ENCODE measurements at regions not wholly inside any gene's neighbourhood (a gene's known extent, or its start where the extent isn't known, plus 50 kb on each side); places are given as distances from the start of the nearest gene placed in this dataset.

- no peak for TF ChIP-seq CTCF (IDR thresholded peaks at IDR 0.05)
- H3K36me3 ChIP-seq, result no peaks in the 10 kb centered on the region
- H3K9me3 ChIP-seq, result peaks cover 0 to 13% of the 10 kb centered on the region in 2 donors
- H3K27ac ChIP-seq, result no peak overlapping the region
- H3K4me3 ChIP-seq, result no peak overlapping the region
- intact Hi-C loops (cut with DNase I), result no loop called here
- no peaks in the 10 kb centered on the region for H3K27me3 ChIP-seq
- H3K4me1 ChIP-seq, result no peaks in the 10 kb centered on the region
- DNase-seq (ENCODE audit: low spot score in 2 of 2), result no peak
Measured at GRCh38 chr20:12293900-12294299, 376.2 kb downstream of the BTBD3 start.

- no peaks in the 10 kb centered on the region for H3K36me3 ChIP-seq
- peaks cover 0 to 13% of the 10 kb centered on the region in 2 donors for H3K9me3 ChIP-seq
- intact Hi-C loops (cut with DNase I), result no loop called here
- DNase-seq (ENCODE audit: low spot score in 2 of 2), result no peak
- no peaks in the 10 kb centered on the region for H3K4me1 ChIP-seq
- no peak overlapping the region for H3K4me3 ChIP-seq
- TF ChIP-seq CTCF (IDR thresholded peaks at IDR 0.05), result no peak
- no peak overlapping the region for H3K27ac ChIP-seq
- H3K27me3 ChIP-seq, result no peaks in the 10 kb centered on the region
Measured at GRCh38 chr20:12294678-12295077, 377.0 kb downstream of the BTBD3 start.

- no peak for TF ChIP-seq CTCF (IDR thresholded peaks at IDR 0.05)
- Histone ChIP-seq H3K4me3 (no peak overlapping the region), H3K27me3 (no peaks in the 10 kb centered on the region), H3K36me3 (no peaks in the 10 kb centered on the region), H3K9me3 (no peaks in the 10 kb centered on the region), H3K4me1 (no peaks in the 10 kb centered on the region), H3K27ac (no peak overlapping the region)
- intact Hi-C loops (cut with DNase I), result no loop called here
- DNase-seq (ENCODE audit: low spot score in 2 of 2), result no peak
Measured at GRCh38 chr20:12305188-12305950, 387.7 kb downstream of the BTBD3 start.

GRCh38 chr20:12306107-12306506 lies 388.4 kb downstream of the BTBD3 start:
- H3K4me3 ChIP-seq, result no peak overlapping the region
- DNase-seq (ENCODE audit: low spot score in 2 of 2), result no peak
- no peak for TF ChIP-seq CTCF (IDR thresholded peaks at IDR 0.05)
- H3K27ac ChIP-seq, result no peak overlapping the region
- intact Hi-C loops (cut with DNase I), result no loop called here
- H3K4me1 ChIP-seq, result no peaks in the 10 kb centered on the region
- no peaks in the 10 kb centered on the region for H3K9me3 ChIP-seq
- H3K27me3 ChIP-seq, result no peaks in the 10 kb centered on the region
- no peaks in the 10 kb centered on the region for H3K36me3 ChIP-seq

- no peak for DNase-seq (ENCODE audit: low spot score in 2 of 2)
- no peaks in the 10 kb centered on the region for H3K4me1 ChIP-seq
- no peaks in the 10 kb centered on the region for H3K9me3 ChIP-seq
- intact Hi-C loops (cut with DNase I), result no loop called here
- no peaks in the 10 kb centered on the region for H3K27me3 ChIP-seq
- no peak overlapping the region for H3K27ac ChIP-seq
- H3K36me3 ChIP-seq, result no peaks in the 10 kb centered on the region
- TF ChIP-seq CTCF (IDR thresholded peaks at IDR 0.05), result no peak
- no peak overlapping the region for H3K4me3 ChIP-seq
Measured at GRCh38 chr20:12311094-12311865, 393.6 kb downstream of the BTBD3 start.
